ENCODE measurements at regions not wholly inside any gene's neighbourhood (a gene's known extent, or its start where the extent isn't known, plus 50 kb on each side); places are given as distances from the start of the nearest gene placed in this dataset.
"Not testable (repeated sequence)": the region's sequence is repeated elsewhere in the genome, so short reads cannot be mapped to it uniquely, and the experiment has no call there.

GRCh38 chr3:88282528-88283241 lies 132.9 kb downstream of the C3orf38 start:
- WGBS, 2 experiments: 93 to 96% methylated on average over 4 to 6 of the region's 6 CpGs
- H3K27ac ChIP-seq (ENCODE audit: insufficient read depth, low read depth, low read length, poor library complexity, severe bottlenecking): no peak overlapping the region
- no peaks in the 10 kb centered on the region for H3K4me1 ChIP-seq (ENCODE audit: control insufficient read depth, insufficient read depth, low read length)
- no peak overlapping the region for H3K4me3 ChIP-seq (ENCODE audit: insufficient read depth, low read depth, low read length)
- no peaks in the 10 kb centered on the region for H3K27me3 ChIP-seq (ENCODE audit: control insufficient read depth, insufficient read depth, low read length, poor library complexity, severe bottlenecking)
- H3K36me3 ChIP-seq (ENCODE audit: control insufficient read depth, insufficient read depth, low read length): no peaks in the 10 kb centered on the region
- H3K9me3 ChIP-seq (ENCODE audit: control insufficient read depth, low read length): no peaks in the 10 kb centered on the region

GRCh38 chr3:88283242-88283592 lies 133.5 kb downstream of the C3orf38 start:
- Histone ChIP-seq H3K27ac (ENCODE audit: insufficient read depth, low read depth, low read length, poor library complexity, severe bottlenecking) (no peak overlapping the region), H3K4me3 (ENCODE audit: insufficient read depth, low read depth, low read length) (no peak overlapping the region), H3K4me1 (ENCODE audit: control insufficient read depth, insufficient read depth, low read length) (no peaks in the 10 kb centered on the region), H3K9me3 (ENCODE audit: control insufficient read depth, low read length) (no peaks in the 10 kb centered on the region), H3K36me3 (ENCODE audit: control insufficient read depth, insufficient read depth, low read length) (no peaks in the 10 kb centered on the region), H3K27me3 (ENCODE audit: control insufficient read depth, insufficient read depth, low read length, poor library complexity, severe bottlenecking) (no peaks in the 10 kb centered on the region)
- WGBS, 2 experiments: 96 to 97% methylated on average over 3 of the region's 4 CpGs

- Histone ChIP-seq H3K27ac (ENCODE audit: insufficient read depth, low read depth, low read length, poor library complexity, severe bottlenecking) (no peak overlapping the region), H3K27me3 (ENCODE audit: control insufficient read depth, insufficient read depth, low read length, poor library complexity, severe bottlenecking) (no peaks in the 10 kb centered on the region), H3K4me3 (ENCODE audit: insufficient read depth, low read depth, low read length) (no peak overlapping the region), H3K36me3 (ENCODE audit: control insufficient read depth, insufficient read depth, low read length) (no peaks in the 10 kb centered on the region), H3K4me1 (ENCODE audit: control insufficient read depth, insufficient read depth, low read length) (no peaks in the 10 kb centered on the region), H3K9me3 (ENCODE audit: control insufficient read depth, low read length) (no peaks in the 10 kb centered on the region)
These were observed 141.7 kb downstream of the C3orf38 start for GRCh38 chr3:88291486-88291885.

GRCh38 chr3:88298189-88298588 lies 148.4 kb downstream of the C3orf38 start:
- Histone ChIP-seq H3K27ac (ENCODE audit: insufficient read depth, low read depth, low read length, poor library complexity, severe bottlenecking) (no peak overlapping the region), H3K4me1 (ENCODE audit: control insufficient read depth, insufficient read depth, low read length) (no peaks in the 10 kb centered on the region), H3K9me3 (ENCODE audit: control insufficient read depth, low read length) (no peaks in the 10 kb centered on the region), H3K4me3 (ENCODE audit: insufficient read depth, low read depth, low read length) (no peak overlapping the region), H3K27me3 (ENCODE audit: control insufficient read depth, insufficient read depth, low read length, poor library complexity, severe bottlenecking) (no peaks in the 10 kb centered on the region), H3K36me3 (ENCODE audit: control insufficient read depth, insufficient read depth, low read length) (no peaks in the 10 kb centered on the region)
- 89% methylated on average over 3 of the region's 3 CpGs for WGBS, 2 experiments

GRCh38 chr3:88301273-88301995 lies 151.7 kb downstream of the C3orf38 start:
- Histone ChIP-seq H3K4me1 (ENCODE audit: control insufficient read depth, insufficient read depth, low read length) (no peaks in the 10 kb centered on the region), H3K9me3 (ENCODE audit: control insufficient read depth, low read length) (no peaks in the 10 kb centered on the region), H3K36me3 (ENCODE audit: control insufficient read depth, insufficient read depth, low read length) (no peaks in the 10 kb centered on the region), H3K27ac (ENCODE audit: insufficient read depth, low read depth, low read length, poor library complexity, severe bottlenecking) (no peak overlapping the region), H3K4me3 (ENCODE audit: insufficient read depth, low read depth, low read length) (no peak overlapping the region), H3K27me3 (ENCODE audit: control insufficient read depth, insufficient read depth, low read length, poor library complexity, severe bottlenecking) (no peaks in the 10 kb centered on the region)
- 86 to 97% methylated on average over 3 of the region's 3 CpGs for WGBS, 2 experiments

- H3K27me3 ChIP-seq (ENCODE audit: control insufficient read depth, insufficient read depth, low read length, poor library complexity, severe bottlenecking): no peaks in the 10 kb centered on the region
- H3K4me1 ChIP-seq (ENCODE audit: control insufficient read depth, insufficient read depth, low read length): no peaks in the 10 kb centered on the region
These were observed 152.2 kb downstream of the C3orf38 start for GRCh38 chr3:88301996-88302393.

GRCh38 chr3:88303331-88303904 lies 153.7 kb downstream of the C3orf38 start:
- not testable (repeated sequence) for H3K36me3 ChIP-seq (ENCODE audit: control insufficient read depth, insufficient read depth, low read length); H3K9me3 ChIP-seq (ENCODE audit: control insufficient read depth, low read length); H3K4me1 ChIP-seq (ENCODE audit: control insufficient read depth, insufficient read depth, low read length); H3K27ac ChIP-seq (ENCODE audit: insufficient read depth, low read depth, low read length, poor library complexity, severe bottlenecking); H3K4me3 ChIP-seq (ENCODE audit: insufficient read depth, low read depth, low read length); H3K27me3 ChIP-seq (ENCODE audit: control insufficient read depth, insufficient read depth, low read length, poor library complexity, severe bottlenecking)
- WGBS, 2 experiments: 94 to 95% methylated on average over 30 of the region's 30 CpGs

More at GRCh38 chr3:88301996-88302393, 152.2 kb downstream of the C3orf38 start:
- Histone ChIP-seq H3K36me3 (ENCODE audit: control insufficient read depth, insufficient read depth, low read length) (no peaks in the 10 kb centered on the region), H3K4me3 (ENCODE audit: insufficient read depth, low read depth, low read length) (no peak overlapping the region), H3K27ac (ENCODE audit: insufficient read depth, low read depth, low read length, poor library complexity, severe bottlenecking) (no peak overlapping the region), H3K9me3 (ENCODE audit: control insufficient read depth, low read length) (no peaks in the 10 kb centered on the region)

- Histone ChIP-seq H3K4me1 (ENCODE audit: control insufficient read depth, insufficient read depth, low read length) (no peaks in the 10 kb centered on the region), H3K36me3 (ENCODE audit: control insufficient read depth, insufficient read depth, low read length) (no peaks in the 10 kb centered on the region), H3K27me3 (ENCODE audit: control insufficient read depth, insufficient read depth, low read length, poor library complexity, severe bottlenecking) (no peaks in the 10 kb centered on the region), H3K9me3 (ENCODE audit: control insufficient read depth, low read length) (no peaks in the 10 kb centered on the region), H3K4me3 (ENCODE audit: insufficient read depth, low read depth, low read length) (no peak overlapping the region), H3K27ac (ENCODE audit: insufficient read depth, low read depth, low read length, poor library complexity, severe bottlenecking) (no peak overlapping the region)
- WGBS, 2 experiments: 77 to 85% methylated on average over 12 of the region's 12 CpGs
These were observed 157.9 kb downstream of the C3orf38 start for GRCh38 chr3:88307666-88308065.

- 85 to 95% methylated on average over 2 of the region's 3 CpGs for WGBS, 2 experiments
- H3K27me3 ChIP-seq (ENCODE audit: control insufficient read depth, insufficient read depth, low read length, poor library complexity, severe bottlenecking): no peaks in the 10 kb centered on the region
- no peak overlapping the region for H3K27ac ChIP-seq (ENCODE audit: insufficient read depth, low read depth, low read length, poor library complexity, severe bottlenecking)
- H3K36me3 ChIP-seq (ENCODE audit: control insufficient read depth, insufficient read depth, low read length): no peaks in the 10 kb centered on the region
- H3K9me3 ChIP-seq (ENCODE audit: control insufficient read depth, low read length): no peaks in the 10 kb centered on the region
- H3K4me1 ChIP-seq (ENCODE audit: control insufficient read depth, insufficient read depth, low read length): no peaks in the 10 kb centered on the region
- no peak overlapping the region for H3K4me3 ChIP-seq (ENCODE audit: insufficient read depth, low read depth, low read length)
These were observed 162.1 kb downstream of the C3orf38 start for GRCh38 chr3:88311826-88312225.

GRCh38 chr3:88312256-88312655 lies 162.5 kb downstream of the C3orf38 start:
- no peaks in the 10 kb centered on the region for H3K9me3 ChIP-seq (ENCODE audit: control insufficient read depth, low read length)
- no peaks in the 10 kb centered on the region for H3K36me3 ChIP-seq (ENCODE audit: control insufficient read depth, insufficient read depth, low read length)
- H3K27me3 ChIP-seq (ENCODE audit: control insufficient read depth, insufficient read depth, low read length, poor library complexity, severe bottlenecking): no peaks in the 10 kb centered on the region
- no peak overlapping the region for H3K4me3 ChIP-seq (ENCODE audit: insufficient read depth, low read depth, low read length)
- H3K27ac ChIP-seq (ENCODE audit: insufficient read depth, low read depth, low read length, poor library complexity, severe bottlenecking): no peak overlapping the region
- WGBS, 2 experiments: 100% methylated on average over 1 of the region's 2 CpGs
- no peaks in the 10 kb centered on the region for H3K4me1 ChIP-seq (ENCODE audit: control insufficient read depth, insufficient read depth, low read length)

Data from ectodermal cell (in vitro differentiated cells).